ENCODE measurements at regions not wholly inside any gene's neighbourhood (a gene's known extent, or its start where the extent isn't known, plus 50 kb on each side); places are given as distances from the start of the nearest gene placed in this dataset.

DNA sequence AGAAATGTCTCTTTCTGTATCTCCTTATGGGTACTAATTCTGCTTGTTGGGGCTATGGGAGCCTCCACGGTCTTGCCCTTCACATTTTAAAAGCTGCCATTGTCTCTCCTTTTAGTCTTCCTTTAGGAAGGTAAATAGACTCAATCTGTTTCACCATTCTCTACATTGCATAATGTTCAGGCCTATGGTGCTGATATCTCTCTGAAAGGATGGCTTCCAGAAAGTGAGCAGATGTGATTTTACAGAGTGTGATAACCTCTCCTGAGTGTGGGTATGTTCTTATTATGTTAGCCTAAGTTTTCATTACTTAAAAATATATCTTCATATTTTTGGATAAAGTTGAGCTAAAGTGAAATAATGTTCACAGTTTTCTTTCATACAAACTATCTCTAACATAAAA is 254.0 kb upstream of the PITX2 start:
- TF ChIP-seq SP2 (IDR thresholded peaks at IDR 0.05; ENCODE audit: low read length) (no peak), CHD2 (IDR thresholded peaks at IDR 0.05; ENCODE audit: low read length) (no peak), TAF1 (IDR thresholded peaks at IDR 0.05; ENCODE audit: low read depth, low read length) (no peak), RXRA (IDR thresholded peaks at IDR 0.05; ENCODE audit: insufficient read depth, low read depth, low read length) (no peak), POLR2A (IDR thresholded peaks at IDR 0.05; ENCODE audit: control extremely low read depth in 1 of 2, low read depth in 2 of 2, low read length in 2 of 2) (no peak), YY1 (IDR thresholded peaks at IDR 0.05; ENCODE audit: low read depth, low read length) (no peak)
- TF ChIP-seq, protein P1, sequence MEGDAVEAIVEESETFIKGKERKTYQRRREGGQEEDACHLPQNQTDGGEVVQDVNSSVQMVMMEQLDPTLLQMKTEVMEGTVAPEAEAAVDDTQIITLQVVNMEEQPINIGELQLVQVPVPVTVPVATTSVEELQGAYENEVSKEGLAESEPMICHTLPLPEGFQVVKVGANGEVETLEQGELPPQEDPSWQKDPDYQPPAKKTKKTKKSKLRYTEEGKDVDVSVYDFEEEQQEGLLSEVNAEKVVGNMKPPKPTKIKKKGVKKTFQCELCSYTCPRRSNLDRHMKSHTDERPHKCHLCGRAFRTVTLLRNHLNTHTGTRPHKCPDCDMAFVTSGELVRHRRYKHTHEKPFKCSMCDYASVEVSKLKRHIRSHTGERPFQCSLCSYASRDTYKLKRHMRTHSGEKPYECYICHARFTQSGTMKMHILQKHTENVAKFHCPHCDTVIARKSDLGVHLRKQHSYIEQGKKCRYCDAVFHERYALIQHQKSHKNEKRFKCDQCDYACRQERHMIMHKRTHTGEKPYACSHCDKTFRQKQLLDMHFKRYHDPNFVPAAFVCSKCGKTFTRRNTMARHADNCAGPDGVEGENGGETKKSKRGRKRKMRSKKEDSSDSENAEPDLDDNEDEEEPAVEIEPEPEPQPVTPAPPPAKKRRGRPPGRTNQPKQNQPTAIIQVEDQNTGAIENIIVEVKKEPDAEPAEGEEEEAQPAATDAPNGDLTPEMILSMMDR (IDR thresholded peaks at IDR 0.05; ENCODE audit: control extremely low read depth in 1 of 3, insufficient read depth in 1 of 3, low read depth in 1 of 3, low read length in 3 of 3): no peak
